Mammary epithelial cell (primary cell): ENCODE measurements at regions not wholly inside any gene's neighbourhood (a gene's known extent, or its start where the extent isn't known, plus 50 kb on each side); places are given as distances from the start of the nearest gene placed in this dataset.

ENCODE experiments used
- EZH2 ChIP-seq: IDR thresholded peaks from 2 replicates; pipeline ENCODE4 v1.6.1; 2012; ENCODE audit warnings: low read length, inconsistent platforms, borderline replicate concordance
- TF ChIP-seq, protein P1 (sequence below), 2 donors: IDR thresholded peaks in 1 of 2; conservative IDR thresholded peaks in 1 of 2; 2 replicates each; pipeline ENCODE4 v1.5.1; 2011 to 2012; ENCODE audit warnings: inconsistent platforms in 2 of 2, low read length in 2 of 2, mild to moderate bottlenecking in 2 of 2, control low read depth in 1 of 2, low read depth in 1 of 2; ENCODE audit not compliant: insufficient read depth in 1 of 2; ENCODE audit errors: extremely low read depth in 1 of 2

DNA sequence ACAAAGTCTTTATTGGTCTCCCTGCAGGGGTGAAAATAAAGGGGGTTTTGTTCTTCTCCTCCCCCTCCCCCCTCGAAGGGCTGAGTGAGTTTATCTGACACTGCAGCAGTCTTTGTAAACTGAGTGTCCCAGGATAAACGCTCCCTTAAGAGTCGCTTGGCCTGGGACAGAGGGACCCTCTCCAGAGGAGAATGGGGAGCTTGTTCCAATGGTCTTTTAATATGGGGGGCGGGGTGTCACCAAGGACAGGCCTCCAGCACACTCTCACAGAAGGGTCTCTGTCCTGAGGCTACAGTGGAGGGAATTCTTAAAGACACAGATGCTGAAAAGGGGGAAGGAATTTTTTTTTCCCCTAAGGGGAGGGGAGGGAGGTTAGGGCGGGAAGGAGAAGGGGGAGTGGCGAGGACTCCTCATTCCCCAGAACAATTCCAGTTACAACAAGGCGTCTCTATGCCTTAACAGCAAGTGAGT, 455.5 kb downstream of the SOX9 start:
- TF ChIP-seq, protein P1, sequence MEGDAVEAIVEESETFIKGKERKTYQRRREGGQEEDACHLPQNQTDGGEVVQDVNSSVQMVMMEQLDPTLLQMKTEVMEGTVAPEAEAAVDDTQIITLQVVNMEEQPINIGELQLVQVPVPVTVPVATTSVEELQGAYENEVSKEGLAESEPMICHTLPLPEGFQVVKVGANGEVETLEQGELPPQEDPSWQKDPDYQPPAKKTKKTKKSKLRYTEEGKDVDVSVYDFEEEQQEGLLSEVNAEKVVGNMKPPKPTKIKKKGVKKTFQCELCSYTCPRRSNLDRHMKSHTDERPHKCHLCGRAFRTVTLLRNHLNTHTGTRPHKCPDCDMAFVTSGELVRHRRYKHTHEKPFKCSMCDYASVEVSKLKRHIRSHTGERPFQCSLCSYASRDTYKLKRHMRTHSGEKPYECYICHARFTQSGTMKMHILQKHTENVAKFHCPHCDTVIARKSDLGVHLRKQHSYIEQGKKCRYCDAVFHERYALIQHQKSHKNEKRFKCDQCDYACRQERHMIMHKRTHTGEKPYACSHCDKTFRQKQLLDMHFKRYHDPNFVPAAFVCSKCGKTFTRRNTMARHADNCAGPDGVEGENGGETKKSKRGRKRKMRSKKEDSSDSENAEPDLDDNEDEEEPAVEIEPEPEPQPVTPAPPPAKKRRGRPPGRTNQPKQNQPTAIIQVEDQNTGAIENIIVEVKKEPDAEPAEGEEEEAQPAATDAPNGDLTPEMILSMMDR (conservative IDR thresholded peaks at IDR 0.05 in 1 of 2, IDR thresholded peaks at IDR 0.05 in 1 of 2; ENCODE audit: extremely low read depth in 1 of 2, insufficient read depth in 1 of 2, low read depth in 1 of 2, low read length in 2 of 2): no peak
- no peak for TF ChIP-seq EZH2
